ENCODE measurements at regions not wholly inside any gene's neighbourhood (a gene's known extent, or its start where the extent isn't known, plus 50 kb on each side); places are given as distances from the start of the nearest gene placed in this dataset.
A peak's percentile ranks its signal among the peaks of the same experiment; 100 is the strongest.

GRCh38 chr5:68161156-68161555, 54.4 kb upstream of the PIK3R1 start:
- Histone ChIP-seq H3K9ac (ENCODE audit: low read length in 5 of 5) (no peak overlapping the region), H3K36me3 (ENCODE audit: control insufficient read depth in 5 of 5, insufficient read depth in 5 of 5, low read length in 5 of 5) (no peaks in the 10 kb centered on the region), H3K9me3 (ENCODE audit: control insufficient read depth in 5 of 5, low read length in 5 of 5) (no peaks in the 10 kb centered on the region), H3K4me3 (ENCODE audit: low read depth in 1 of 5, low read length in 5 of 5) (no peak overlapping the region), H3K27ac (ENCODE audit: low read depth, low read length) (no peak overlapping the region), H3K27me3 (ENCODE audit: control insufficient read depth in 5 of 5, insufficient read depth in 4 of 5, low read length in 5 of 5) (no peaks in the 10 kb centered on the region), H3K4me1 (ENCODE audit: control insufficient read depth in 5 of 5, insufficient read depth in 5 of 5, low read length in 5 of 5) (peaks cover 0 to 6% (median 0%) of the 10 kb centered on the region in 5 donors)

DNA sequence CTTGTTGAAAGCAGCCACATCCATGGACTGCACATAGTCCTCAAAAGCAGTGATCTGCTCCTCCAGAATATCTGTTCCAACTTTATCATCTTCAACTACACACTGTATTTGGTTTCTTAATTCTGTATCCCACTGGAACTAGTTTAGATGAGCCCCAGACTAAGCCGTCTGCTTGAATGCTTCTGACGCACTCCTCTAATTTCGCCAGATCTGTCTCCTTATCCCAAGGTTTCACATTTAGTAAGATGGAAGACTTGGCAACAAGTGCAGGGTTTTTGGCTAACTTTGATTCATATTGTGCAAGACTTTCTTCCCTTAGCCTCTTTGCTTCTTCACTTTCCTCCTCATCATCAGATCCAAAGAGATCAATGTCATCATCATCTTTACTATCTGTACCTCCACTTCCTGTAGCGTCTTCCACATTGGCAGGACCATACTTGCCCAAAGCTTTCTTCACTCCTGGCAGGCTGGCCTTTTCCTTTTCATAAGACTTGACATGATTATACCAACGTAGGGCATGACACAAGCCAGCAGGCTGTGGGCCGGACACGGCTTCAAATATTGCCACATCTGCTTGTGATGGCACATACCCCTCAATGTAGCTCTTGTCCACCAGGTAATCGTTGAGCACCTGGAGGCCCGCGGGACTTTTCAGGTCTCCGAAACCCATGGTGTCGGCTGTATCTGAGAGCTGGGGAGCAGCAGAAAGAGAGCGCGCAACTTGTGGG, 56.2 kb upstream of the PIK3R1 start:
- no peaks in the 10 kb centered on the region for H3K9me3 ChIP-seq (ENCODE audit: control insufficient read depth in 5 of 5, low read length in 5 of 5)
- H3K36me3 ChIP-seq (ENCODE audit: control insufficient read depth in 5 of 5, insufficient read depth in 5 of 5, low read length in 5 of 5) = no peaks in the 10 kb centered on the region
- H3K27ac ChIP-seq (ENCODE audit: low read depth, low read length) = no peak overlapping the region
- no peak overlapping the region for H3K9ac ChIP-seq (ENCODE audit: low read length in 5 of 5)
- H3K4me1 ChIP-seq (ENCODE audit: control insufficient read depth in 5 of 5, insufficient read depth in 5 of 5, low read length in 5 of 5) = peaks cover 0 to 6% (median 0%) of the 10 kb centered on the region in 5 donors
- peak overlapping the region in 1 of 5 donors; percentile 15 for H3K4me3 ChIP-seq (ENCODE audit: low read depth in 1 of 5, low read length in 5 of 5)
- no peaks in the 10 kb centered on the region for H3K27me3 ChIP-seq (ENCODE audit: control insufficient read depth in 5 of 5, insufficient read depth in 4 of 5, low read length in 5 of 5)

- Histone ChIP-seq H3K4me3 (ENCODE audit: low read depth in 1 of 5, low read length in 5 of 5) (no peak overlapping the region), H3K9me3 (ENCODE audit: control insufficient read depth in 5 of 5, low read length in 5 of 5) (no peaks in the 10 kb centered on the region), H3K27ac (ENCODE audit: low read depth, low read length) (no peak overlapping the region), H3K27me3 (ENCODE audit: control insufficient read depth in 5 of 5, insufficient read depth in 4 of 5, low read length in 5 of 5) (no peaks in the 10 kb centered on the region), H3K9ac (ENCODE audit: low read length in 5 of 5) (no peak overlapping the region), H3K4me1 (ENCODE audit: control insufficient read depth in 5 of 5, insufficient read depth in 5 of 5, low read length in 5 of 5) (peaks cover 0 to 6% (median 0%) of the 10 kb centered on the region in 5 donors), H3K36me3 (ENCODE audit: control insufficient read depth in 5 of 5, insufficient read depth in 5 of 5, low read length in 5 of 5) (no peaks in the 10 kb centered on the region)
Observed at GRCh38 chr5:68155940-68156339, 59.6 kb upstream of the PIK3R1 start.

DNA sequence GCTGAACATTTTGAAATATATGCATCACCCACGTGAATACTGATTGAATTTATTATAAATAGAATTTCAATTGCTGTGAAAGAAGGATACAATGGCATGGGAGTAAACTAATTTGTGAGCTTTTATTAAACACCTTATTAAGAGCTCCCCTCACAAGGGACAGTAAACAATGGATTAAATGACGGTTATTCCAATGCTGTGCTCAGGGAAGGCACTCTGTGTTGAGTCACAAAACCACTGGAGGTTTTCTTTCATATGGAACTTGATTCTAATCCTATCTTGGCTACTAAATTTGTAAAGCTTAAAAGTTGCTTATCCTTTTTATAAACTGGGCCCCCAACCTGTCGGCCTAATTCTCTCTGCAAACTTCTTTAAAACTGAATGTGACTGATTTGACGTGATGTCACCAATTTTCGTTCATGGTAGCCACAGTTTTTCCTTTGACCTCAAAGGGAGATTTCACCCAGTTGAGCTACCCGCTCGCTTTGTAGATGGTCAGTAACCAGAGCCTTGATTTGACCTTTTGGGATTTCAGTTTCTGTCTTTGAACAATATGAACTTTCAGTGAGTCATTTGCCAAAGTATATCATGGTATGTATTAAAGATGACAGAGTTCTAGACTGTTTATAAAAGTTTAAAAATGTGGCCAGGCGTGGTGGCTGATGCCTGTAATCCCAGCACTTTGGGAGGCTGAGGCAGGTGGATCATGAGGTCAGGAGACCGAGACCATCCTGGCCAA, 61.3 kb upstream of the PIK3R1 start:
- Histone ChIP-seq H3K27ac (ENCODE audit: low read depth, low read length) (no peak overlapping the region), H3K36me3 (ENCODE audit: control insufficient read depth in 5 of 5, insufficient read depth in 5 of 5, low read length in 5 of 5) (no peaks in the 10 kb centered on the region), H3K4me3 (ENCODE audit: low read depth in 1 of 5, low read length in 5 of 5) (no peak overlapping the region), H3K9ac (ENCODE audit: low read length in 5 of 5) (no peak overlapping the region), H3K27me3 (ENCODE audit: control insufficient read depth in 5 of 5, insufficient read depth in 4 of 5, low read length in 5 of 5) (no peaks in the 10 kb centered on the region), H3K4me1 (ENCODE audit: control insufficient read depth in 5 of 5, insufficient read depth in 5 of 5, low read length in 5 of 5) (peaks cover 0 to 3% (median 0%) of the 10 kb centered on the region in 5 donors), H3K9me3 (ENCODE audit: control insufficient read depth in 5 of 5, low read length in 5 of 5) (no peaks in the 10 kb centered on the region)

DNA sequence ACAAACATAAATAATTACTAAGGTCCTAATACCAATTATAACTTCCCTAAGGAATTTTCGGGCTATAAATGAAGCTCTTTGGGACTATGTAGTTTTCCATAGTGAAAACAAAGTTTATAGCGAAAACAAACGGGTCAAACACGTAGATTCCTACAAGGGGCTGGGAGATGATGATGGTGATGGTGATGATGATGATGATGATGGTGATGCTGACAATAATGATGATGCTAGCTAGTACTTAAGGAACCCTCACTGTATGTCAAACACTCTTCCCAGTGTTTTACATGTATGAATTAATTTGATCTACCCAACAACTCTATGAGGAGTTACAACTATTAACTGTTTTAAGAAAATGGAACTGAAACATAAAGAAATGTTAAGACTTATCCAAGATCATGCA, 63.7 kb upstream of the PIK3R1 start:
- H3K9me3 ChIP-seq (ENCODE audit: control insufficient read depth in 5 of 5, low read length in 5 of 5) = no peaks in the 10 kb centered on the region
- H3K9ac ChIP-seq (ENCODE audit: low read length in 5 of 5) = no peak overlapping the region
- no peaks in the 10 kb centered on the region for H3K4me1 ChIP-seq (ENCODE audit: control insufficient read depth in 5 of 5, insufficient read depth in 5 of 5, low read length in 5 of 5)
- no peak overlapping the region for H3K4me3 ChIP-seq (ENCODE audit: low read depth in 1 of 5, low read length in 5 of 5)
- H3K36me3 ChIP-seq (ENCODE audit: control insufficient read depth in 5 of 5, insufficient read depth in 5 of 5, low read length in 5 of 5) = no peaks in the 10 kb centered on the region
- no peak overlapping the region for H3K27ac ChIP-seq (ENCODE audit: low read depth, low read length)
- H3K27me3 ChIP-seq (ENCODE audit: control insufficient read depth in 5 of 5, insufficient read depth in 4 of 5, low read length in 5 of 5) = no peaks in the 10 kb centered on the region

GRCh38 chr5:68149189-68149588, 66.4 kb upstream of the PIK3R1 start:
- Histone ChIP-seq H3K27ac (ENCODE audit: low read depth, low read length) (no peak overlapping the region), H3K36me3 (ENCODE audit: control insufficient read depth in 5 of 5, insufficient read depth in 5 of 5, low read length in 5 of 5) (no peaks in the 10 kb centered on the region), H3K4me3 (ENCODE audit: low read depth in 1 of 5, low read length in 5 of 5) (no peak overlapping the region), H3K9ac (ENCODE audit: low read length in 5 of 5) (no peak overlapping the region), H3K27me3 (ENCODE audit: control insufficient read depth in 5 of 5, insufficient read depth in 4 of 5, low read length in 5 of 5) (no peaks in the 10 kb centered on the region), H3K4me1 (ENCODE audit: control insufficient read depth in 5 of 5, insufficient read depth in 5 of 5, low read length in 5 of 5) (no peaks in the 10 kb centered on the region), H3K9me3 (ENCODE audit: control insufficient read depth in 5 of 5, low read length in 5 of 5) (no peaks in the 10 kb centered on the region)

DNA sequence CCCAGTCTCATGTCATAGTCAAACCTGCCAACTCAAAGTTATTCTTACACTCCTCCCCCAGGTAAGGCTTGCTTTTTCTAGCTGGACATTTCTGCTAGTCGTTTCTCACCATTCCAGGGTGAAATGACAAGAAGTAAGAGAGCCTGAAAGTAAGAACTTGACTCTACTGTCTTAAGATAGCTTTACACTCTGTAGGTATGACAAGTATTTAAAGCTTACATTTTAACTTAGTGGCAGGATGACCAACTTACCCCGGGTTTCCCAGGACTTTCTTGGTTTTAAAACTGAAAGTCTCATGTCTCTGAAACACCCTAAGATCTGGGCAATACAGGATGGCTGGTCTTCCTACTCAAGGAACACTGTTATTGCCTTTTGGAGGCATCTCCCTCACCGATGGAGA, 67.5 kb upstream of the PIK3R1 start:
- no peaks in the 10 kb centered on the region for H3K9me3 ChIP-seq (ENCODE audit: control insufficient read depth in 5 of 5, low read length in 5 of 5)
- no peak overlapping the region for H3K9ac ChIP-seq (ENCODE audit: low read length in 5 of 5)
- no peaks in the 10 kb centered on the region for H3K27me3 ChIP-seq (ENCODE audit: control insufficient read depth in 5 of 5, insufficient read depth in 4 of 5, low read length in 5 of 5)
- H3K4me3 ChIP-seq (ENCODE audit: low read depth in 1 of 5, low read length in 5 of 5) = no peak overlapping the region
- H3K27ac ChIP-seq (ENCODE audit: low read depth, low read length) = no peak overlapping the region
- no peaks in the 10 kb centered on the region for H3K36me3 ChIP-seq (ENCODE audit: control insufficient read depth in 5 of 5, insufficient read depth in 5 of 5, low read length in 5 of 5)
- H3K4me1 ChIP-seq (ENCODE audit: control insufficient read depth in 5 of 5, insufficient read depth in 5 of 5, low read length in 5 of 5) = no peaks in the 10 kb centered on the region

GRCh38 chr5:68147659-68148058, 67.9 kb upstream of the PIK3R1 start:
- Histone ChIP-seq H3K9ac (ENCODE audit: low read length in 5 of 5) (no peak overlapping the region), H3K36me3 (ENCODE audit: control insufficient read depth in 5 of 5, insufficient read depth in 5 of 5, low read length in 5 of 5) (no peaks in the 10 kb centered on the region), H3K27me3 (ENCODE audit: control insufficient read depth in 5 of 5, insufficient read depth in 4 of 5, low read length in 5 of 5) (no peaks in the 10 kb centered on the region), H3K4me3 (ENCODE audit: low read depth in 1 of 5, low read length in 5 of 5) (no peak overlapping the region), H3K27ac (ENCODE audit: low read depth, low read length) (no peak overlapping the region), H3K4me1 (ENCODE audit: control insufficient read depth in 5 of 5, insufficient read depth in 5 of 5, low read length in 5 of 5) (no peaks in the 10 kb centered on the region), H3K9me3 (ENCODE audit: control insufficient read depth in 5 of 5, low read length in 5 of 5) (no peaks in the 10 kb centered on the region)

- Histone ChIP-seq H3K27ac (ENCODE audit: low read depth, low read length) (no peak overlapping the region), H3K4me3 (ENCODE audit: low read depth in 1 of 5, low read length in 5 of 5) (no peak overlapping the region), H3K4me1 (ENCODE audit: control insufficient read depth in 5 of 5, insufficient read depth in 5 of 5, low read length in 5 of 5) (peaks cover 0 to 9% (median 8%) of the 10 kb centered on the region in 5 donors), H3K36me3 (ENCODE audit: control insufficient read depth in 5 of 5, insufficient read depth in 5 of 5, low read length in 5 of 5) (no peaks in the 10 kb centered on the region), H3K9me3 (ENCODE audit: control insufficient read depth in 5 of 5, low read length in 5 of 5) (peaks cover 0 to 3% (median 0%) of the 10 kb centered on the region in 5 donors), H3K27me3 (ENCODE audit: control insufficient read depth in 5 of 5, insufficient read depth in 4 of 5, low read length in 5 of 5) (no peaks in the 10 kb centered on the region), H3K9ac (ENCODE audit: low read length in 5 of 5) (no peak overlapping the region)
Observed at GRCh38 chr5:68141494-68141893, 74.1 kb upstream of the PIK3R1 start.

GRCh38 chr5:68140763-68141162, 74.8 kb upstream of the PIK3R1 start:
- H3K27me3 ChIP-seq (ENCODE audit: control insufficient read depth in 5 of 5, insufficient read depth in 4 of 5, low read length in 5 of 5) = no peaks in the 10 kb centered on the region
- H3K9me3 ChIP-seq (ENCODE audit: control insufficient read depth in 5 of 5, low read length in 5 of 5) = peaks cover 0 to 3% (median 0%) of the 10 kb centered on the region in 5 donors
- H3K27ac ChIP-seq (ENCODE audit: low read depth, low read length) = no peak overlapping the region
- no peak overlapping the region for H3K4me3 ChIP-seq (ENCODE audit: low read depth in 1 of 5, low read length in 5 of 5)
- no peak overlapping the region for H3K9ac ChIP-seq (ENCODE audit: low read length in 5 of 5)
- H3K36me3 ChIP-seq (ENCODE audit: control insufficient read depth in 5 of 5, insufficient read depth in 5 of 5, low read length in 5 of 5) = no peaks in the 10 kb centered on the region
- peaks cover 0 to 9% (median 8%) of the 10 kb centered on the region in 5 donors for H3K4me1 ChIP-seq (ENCODE audit: control insufficient read depth in 5 of 5, insufficient read depth in 5 of 5, low read length in 5 of 5)

Measured in subcutaneous abdominal adipose tissue (tissue), 5 donors.